ENCODE measurements at regions not wholly inside any gene's neighbourhood (a gene's known extent, or its start where the extent isn't known, plus 50 kb on each side); places are given as distances from the start of the nearest gene placed in this dataset.

DNA sequence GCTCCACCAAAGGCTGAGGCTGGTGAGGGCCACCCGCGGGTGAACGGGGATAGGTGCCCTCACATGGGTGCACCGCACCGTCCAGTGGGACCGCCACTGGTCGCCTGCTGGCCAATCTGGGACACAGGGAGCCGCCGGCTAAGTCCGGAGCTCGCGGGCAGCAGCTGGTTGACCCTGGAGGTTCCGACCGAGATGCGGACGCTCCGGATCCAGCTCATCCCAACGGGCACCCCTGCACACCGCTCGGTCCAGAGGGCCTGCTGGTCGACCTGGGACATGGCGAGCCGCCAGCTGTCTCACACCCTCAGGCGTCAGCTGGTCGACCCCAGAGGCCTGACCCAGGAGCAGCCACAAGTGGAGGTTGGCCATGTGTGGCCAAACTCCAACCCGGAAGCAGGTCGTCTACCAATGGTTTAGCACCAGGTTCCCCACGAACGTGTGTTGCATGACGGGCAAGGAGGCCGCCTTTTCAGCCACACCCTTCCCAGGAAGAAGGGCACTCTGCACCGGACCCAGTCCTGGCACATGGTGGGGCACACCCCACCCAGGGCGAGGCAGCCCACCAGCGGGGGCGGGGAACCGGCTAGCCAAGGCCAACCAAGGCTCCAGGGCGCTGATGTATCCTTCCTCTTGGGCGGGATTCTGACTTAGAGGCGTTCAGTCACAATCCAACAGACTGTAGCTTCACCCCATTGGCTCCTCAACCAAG is 746.0 kb upstream of the DEFB115 start:
- TF ChIP-seq, protein P1, sequence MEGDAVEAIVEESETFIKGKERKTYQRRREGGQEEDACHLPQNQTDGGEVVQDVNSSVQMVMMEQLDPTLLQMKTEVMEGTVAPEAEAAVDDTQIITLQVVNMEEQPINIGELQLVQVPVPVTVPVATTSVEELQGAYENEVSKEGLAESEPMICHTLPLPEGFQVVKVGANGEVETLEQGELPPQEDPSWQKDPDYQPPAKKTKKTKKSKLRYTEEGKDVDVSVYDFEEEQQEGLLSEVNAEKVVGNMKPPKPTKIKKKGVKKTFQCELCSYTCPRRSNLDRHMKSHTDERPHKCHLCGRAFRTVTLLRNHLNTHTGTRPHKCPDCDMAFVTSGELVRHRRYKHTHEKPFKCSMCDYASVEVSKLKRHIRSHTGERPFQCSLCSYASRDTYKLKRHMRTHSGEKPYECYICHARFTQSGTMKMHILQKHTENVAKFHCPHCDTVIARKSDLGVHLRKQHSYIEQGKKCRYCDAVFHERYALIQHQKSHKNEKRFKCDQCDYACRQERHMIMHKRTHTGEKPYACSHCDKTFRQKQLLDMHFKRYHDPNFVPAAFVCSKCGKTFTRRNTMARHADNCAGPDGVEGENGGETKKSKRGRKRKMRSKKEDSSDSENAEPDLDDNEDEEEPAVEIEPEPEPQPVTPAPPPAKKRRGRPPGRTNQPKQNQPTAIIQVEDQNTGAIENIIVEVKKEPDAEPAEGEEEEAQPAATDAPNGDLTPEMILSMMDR (IDR thresholded peaks at IDR 0.05): no peak

DNA sequence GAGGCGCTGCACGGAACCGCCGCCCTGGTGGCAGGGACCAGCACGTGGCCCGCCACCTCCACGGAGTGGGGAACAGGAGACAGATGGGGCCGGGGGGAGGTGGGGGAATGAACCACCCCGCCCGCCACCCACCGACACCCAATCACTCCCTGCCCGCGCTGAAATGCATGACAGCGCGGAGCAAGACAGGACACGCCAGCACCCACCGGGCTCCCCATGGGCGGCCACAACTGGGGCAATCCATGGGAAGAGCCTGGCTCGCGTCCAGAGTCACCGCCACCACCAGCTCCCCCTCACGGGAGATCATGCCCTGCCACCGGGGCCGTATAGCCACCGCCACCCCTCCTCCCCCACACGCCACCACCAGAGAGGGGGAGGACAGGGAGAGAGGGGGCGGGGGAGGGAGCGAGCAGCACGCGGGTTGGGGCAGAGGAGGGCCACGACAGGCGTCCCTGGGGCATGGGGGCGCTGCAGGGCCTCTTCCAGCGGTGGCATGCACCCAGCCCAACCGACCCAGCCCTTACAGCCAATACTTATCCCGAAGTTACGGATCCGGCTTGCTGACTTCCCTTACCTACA is 744.3 kb upstream of the DEFB115 start:
- TF ChIP-seq, protein P1 (IDR thresholded peaks at IDR 0.05): no peak

DNA sequence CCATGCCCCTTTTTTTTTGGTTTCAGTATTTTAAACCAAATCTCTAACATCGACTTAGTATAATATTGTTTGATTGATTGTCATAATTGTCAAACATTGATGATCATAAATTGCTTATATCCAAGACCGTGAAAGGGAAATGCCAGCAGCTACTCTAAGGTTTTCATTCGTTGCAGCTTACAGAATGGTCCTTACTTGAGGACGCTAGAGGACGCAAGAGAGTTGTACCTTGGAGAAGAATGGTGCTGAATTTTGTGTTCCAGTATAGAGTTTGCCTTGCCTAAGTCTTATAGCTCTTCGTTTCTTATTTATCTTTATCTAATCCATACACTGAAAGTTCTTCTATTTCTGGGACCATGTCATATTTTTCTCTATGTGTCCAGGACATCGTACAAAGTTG is 675.6 kb upstream of the DEFB115 start:
- TF ChIP-seq, protein P1 (IDR thresholded peaks at IDR 0.05): peak; percentile 36

DNA sequence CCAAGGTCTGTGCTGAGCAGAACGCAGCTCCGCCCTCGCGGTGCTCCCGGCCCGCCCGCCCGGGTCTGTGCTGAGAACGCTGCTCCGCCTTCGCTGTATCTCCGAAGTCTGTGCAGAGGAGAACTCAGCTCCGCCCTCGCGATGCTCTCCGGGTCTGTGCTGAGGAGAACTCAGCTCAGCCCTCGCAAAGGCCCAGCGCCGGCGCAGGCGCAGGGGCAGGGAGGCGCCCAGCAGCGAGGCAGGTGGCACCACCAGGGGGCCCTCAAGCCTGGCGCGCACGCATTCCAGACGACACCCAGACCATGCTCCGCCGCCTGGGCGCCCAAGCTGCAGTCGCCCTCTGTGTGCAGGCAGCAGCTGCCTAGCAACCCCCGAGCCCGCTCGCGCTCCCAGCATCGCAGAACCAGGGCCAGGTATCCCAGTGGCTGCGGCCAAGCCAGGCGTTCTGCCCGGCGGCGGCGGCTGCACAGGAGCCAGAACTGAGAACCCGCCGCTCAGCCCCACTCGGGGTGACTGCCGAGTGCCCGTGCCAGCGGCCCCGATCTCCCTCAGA is 672.1 kb upstream of the DEFB115 start:
- TF ChIP-seq, protein P1 (IDR thresholded peaks at IDR 0.05): peak; percentile 65

DNA sequence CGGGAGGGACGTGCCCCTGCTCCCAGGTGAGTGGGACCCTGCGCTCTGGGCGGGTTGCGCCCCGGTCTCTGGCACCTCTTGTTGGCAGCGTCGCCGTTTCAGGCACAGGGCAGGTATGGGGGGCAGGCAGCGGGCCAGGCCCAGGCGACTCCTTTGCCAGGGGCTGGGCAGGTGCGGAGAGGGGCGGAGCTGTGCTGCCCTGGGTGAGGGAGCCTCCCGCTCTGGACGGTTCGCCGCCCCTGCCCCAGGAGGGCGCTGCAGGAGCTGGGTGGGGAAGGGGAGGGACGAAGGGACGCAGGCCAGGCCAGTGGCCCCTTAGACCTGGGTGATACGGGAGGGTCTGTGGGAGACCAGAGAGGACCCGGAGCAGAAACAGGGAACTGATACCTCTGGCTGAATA is 663.9 kb upstream of the DEFB115 start:
- TF ChIP-seq, protein P1 (IDR thresholded peaks at IDR 0.05): no peak

DNA sequence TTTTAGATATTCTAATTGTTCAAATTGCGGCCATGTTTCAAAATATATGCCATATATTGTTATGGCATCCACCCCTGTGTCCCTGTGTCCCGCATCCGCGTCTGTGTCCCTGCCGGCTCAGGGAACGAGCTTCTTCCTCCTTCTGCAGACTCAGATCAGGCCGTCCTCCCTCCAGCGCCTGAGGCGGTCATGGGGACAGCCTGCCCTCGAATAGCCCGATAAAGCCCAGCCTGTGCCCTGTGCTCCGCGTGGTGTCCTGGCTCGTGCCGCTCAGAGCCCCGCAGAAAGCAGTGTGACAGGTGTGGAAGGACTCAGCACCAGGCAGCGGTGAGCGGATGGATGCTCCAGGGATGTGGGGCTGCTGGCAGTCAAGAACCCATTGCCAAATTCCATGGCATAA is 663.4 kb upstream of the DEFB115 start:
- TF ChIP-seq, protein P1 (IDR thresholded peaks at IDR 0.05): no peak

DNA sequence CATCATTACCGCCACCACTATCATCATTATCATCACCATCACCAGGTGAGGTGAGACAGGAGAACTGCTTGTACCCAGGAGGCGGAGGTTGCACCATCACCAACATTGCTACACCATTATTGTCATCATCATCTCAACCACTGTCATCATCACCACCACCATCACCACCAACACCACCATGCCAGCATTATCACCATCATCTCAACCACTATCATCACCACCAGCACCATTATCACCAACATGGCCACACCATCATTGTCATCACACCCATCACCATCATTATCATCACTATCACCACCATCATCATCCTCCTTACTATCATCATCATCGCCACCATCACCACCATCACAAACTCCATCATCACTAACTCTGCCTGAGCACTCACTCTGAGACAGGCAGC is 661.8 kb upstream of the DEFB115 start:
- TF ChIP-seq, protein P1 (IDR thresholded peaks at IDR 0.05): no peak

Data from LNCAP (cell line).